Lung (tissue), 11 donors: ENCODE measurements at regions not wholly inside any gene's neighbourhood (a gene's known extent, or its start where the extent isn't known, plus 50 kb on each side); places are given as distances from the start of the nearest gene placed in this dataset.

Experiments used
- ATAC-seq: fragments of 200-7000 bp; cut with Tn5 transposase; one replicate; pipeline ENCODE4 v1.9.1; 2020; ENCODE audit warnings: moderate number of reproducible peaks; ENCODE audit not compliant: insufficient read depth, low FRiP score
- DNase-seq, 3 donors: peaks; one replicate each; pipeline ENCODE4 v3.0.0-alpha.2; 2013 to 2017
- H3K27ac ChIP-seq, 2 donors: one replicate each; pipeline ENCODE4 v1.5.1; 2013; ENCODE audit warnings: mild to moderate bottlenecking in 2 of 2, moderate library complexity in 2 of 2, control low read depth in 1 of 2, inconsistent platforms in 1 of 2, low read depth in 1 of 2, low read length in 1 of 2
- H3K27me3 ChIP-seq, 3 donors: one replicate each; pipeline ENCODE4 v1.5.1; 2013; ENCODE audit warnings: low read length in 2 of 3; ENCODE audit not compliant: control insufficient read depth in 3 of 3, insufficient read depth in 3 of 3
- H3K36me3 ChIP-seq, 4 donors: one replicate each; pipeline ENCODE4 v1.5.1; 2013; ENCODE audit warnings: low read length in 4 of 4, mild to moderate bottlenecking in 1 of 4, moderate library complexity in 1 of 4; ENCODE audit not compliant: control insufficient read depth in 4 of 4, insufficient read depth in 4 of 4
- H3K4me1 ChIP-seq, 5 donors: one replicate each; pipeline ENCODE4 v1.5.1; 2013; ENCODE audit warnings: low read length in 5 of 5, mild to moderate bottlenecking in 2 of 5, moderate library complexity in 1 of 5; ENCODE audit not compliant: control insufficient read depth in 5 of 5, insufficient read depth in 5 of 5
- H3K4me3 ChIP-seq: one replicate; pipeline ENCODE4 v1.5.1; 2013; ENCODE audit warnings: mild to moderate bottlenecking, control low read depth, moderate library complexity
- H3K9ac ChIP-seq, 2 donors: one replicate each; pipeline ENCODE4 v1.5.1; 2013; ENCODE audit warnings: low read length in 2 of 2, control low read depth in 1 of 2; ENCODE audit not compliant: insufficient read depth in 1 of 2
- H3K9me3 ChIP-seq, 4 donors: one replicate each; pipeline ENCODE4 v1.5.1; 2013; ENCODE audit warnings: low read length in 3 of 4, mild to moderate bottlenecking in 1 of 4, moderate library complexity in 1 of 4; ENCODE audit not compliant: control insufficient read depth in 4 of 4, insufficient read depth in 3 of 4
- WGBS, 2 donors: extraction: QIAGEN DNeasy Blood & Tissue Kit; methylation state at CpG; one replicate each; pipeline ENCODE4 v1.1.7; 2013; 5-methylcytosine and 5-hydroxymethylcytosine counted together
- TF ChIP-seq, protein P1 (sequence below): IDR thresholded peaks from 2 replicates; pipeline ENCODE4 v1.5.1; 2012; ENCODE audit warnings: mild to moderate bottlenecking; ENCODE audit errors: control extremely low read depth, extremely low read depth
- donor health status: control.
- donor health status: control.
- donor health status: Bipolar disorder and iron deficiency.
- donor health status: healthy.
- donor health status: DM: yes; HTN: yes; CAD: no.

DNA sequence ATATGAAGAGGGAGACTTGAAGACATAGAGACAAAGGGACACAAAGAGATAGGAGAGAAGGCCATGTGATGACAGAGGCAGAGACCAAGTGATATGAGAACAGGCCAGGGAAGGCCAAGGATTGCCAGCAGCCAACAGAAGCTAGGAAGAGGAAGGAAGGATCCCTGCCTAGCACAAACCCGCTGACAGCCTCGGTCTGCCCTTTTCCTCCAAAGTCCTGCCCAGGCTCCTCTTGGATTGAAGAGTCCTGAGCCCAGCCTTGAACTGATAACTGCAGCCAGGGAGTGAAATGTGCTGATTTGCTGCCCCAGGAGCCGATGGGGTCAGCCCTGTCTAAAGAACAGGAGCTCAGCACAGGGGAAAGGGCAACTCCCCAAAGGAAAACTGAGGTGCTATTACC, 76.6 kb downstream of the MCFD2 start:
- Histone ChIP-seq H3K4me1 (no peaks in the 10 kb centered on the region), H3K9me3 (no peaks in the 10 kb centered on the region), H3K4me3 (no peak overlapping the region), H3K27ac (no peak overlapping the region), H3K36me3 (no peaks in the 10 kb centered on the region), H3K27me3 (no peaks in the 10 kb centered on the region), H3K9ac (no peak overlapping the region)
- ATAC-seq (no peak), DNase-seq (no peak)
- WGBS, 2 donors = 55 to 70% methylated on average over 3 of the region's 3 CpGs
- TF ChIP-seq, protein P1, sequence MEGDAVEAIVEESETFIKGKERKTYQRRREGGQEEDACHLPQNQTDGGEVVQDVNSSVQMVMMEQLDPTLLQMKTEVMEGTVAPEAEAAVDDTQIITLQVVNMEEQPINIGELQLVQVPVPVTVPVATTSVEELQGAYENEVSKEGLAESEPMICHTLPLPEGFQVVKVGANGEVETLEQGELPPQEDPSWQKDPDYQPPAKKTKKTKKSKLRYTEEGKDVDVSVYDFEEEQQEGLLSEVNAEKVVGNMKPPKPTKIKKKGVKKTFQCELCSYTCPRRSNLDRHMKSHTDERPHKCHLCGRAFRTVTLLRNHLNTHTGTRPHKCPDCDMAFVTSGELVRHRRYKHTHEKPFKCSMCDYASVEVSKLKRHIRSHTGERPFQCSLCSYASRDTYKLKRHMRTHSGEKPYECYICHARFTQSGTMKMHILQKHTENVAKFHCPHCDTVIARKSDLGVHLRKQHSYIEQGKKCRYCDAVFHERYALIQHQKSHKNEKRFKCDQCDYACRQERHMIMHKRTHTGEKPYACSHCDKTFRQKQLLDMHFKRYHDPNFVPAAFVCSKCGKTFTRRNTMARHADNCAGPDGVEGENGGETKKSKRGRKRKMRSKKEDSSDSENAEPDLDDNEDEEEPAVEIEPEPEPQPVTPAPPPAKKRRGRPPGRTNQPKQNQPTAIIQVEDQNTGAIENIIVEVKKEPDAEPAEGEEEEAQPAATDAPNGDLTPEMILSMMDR = no peak

DNA sequence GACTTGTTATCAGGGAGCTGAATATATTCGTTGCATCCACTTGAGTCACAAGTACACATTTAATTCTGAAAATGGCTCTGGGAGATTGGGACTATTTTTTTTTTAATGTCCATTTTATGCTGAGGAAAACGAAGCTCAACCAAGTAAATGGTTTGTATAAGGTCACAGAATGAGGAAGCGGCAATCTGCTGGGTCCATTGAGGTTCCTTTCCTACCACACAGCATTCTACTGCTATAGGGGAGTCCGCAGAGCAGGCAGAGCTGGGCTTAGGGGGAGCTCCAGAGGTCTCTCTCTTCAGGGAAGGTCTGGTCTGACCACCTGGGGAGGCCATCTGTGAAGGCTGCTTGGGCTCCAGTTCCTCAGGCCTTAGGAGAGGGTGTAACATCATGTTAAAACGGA, 77.9 kb downstream of the MCFD2 start:
- Histone ChIP-seq H3K27me3 (no peaks in the 10 kb centered on the region), H3K9ac (no peak overlapping the region), H3K4me1 (no peaks in the 10 kb centered on the region), H3K9me3 (no peaks in the 10 kb centered on the region), H3K4me3 (no peak overlapping the region), H3K27ac (no peak overlapping the region), H3K36me3 (no peaks in the 10 kb centered on the region)
- ATAC-seq (no peak), DNase-seq (no peak)
- WGBS, 2 donors = 74 to 89% methylated on average over 5 of the region's 5 CpGs
- TF ChIP-seq, protein P1 = no peak

DNA sequence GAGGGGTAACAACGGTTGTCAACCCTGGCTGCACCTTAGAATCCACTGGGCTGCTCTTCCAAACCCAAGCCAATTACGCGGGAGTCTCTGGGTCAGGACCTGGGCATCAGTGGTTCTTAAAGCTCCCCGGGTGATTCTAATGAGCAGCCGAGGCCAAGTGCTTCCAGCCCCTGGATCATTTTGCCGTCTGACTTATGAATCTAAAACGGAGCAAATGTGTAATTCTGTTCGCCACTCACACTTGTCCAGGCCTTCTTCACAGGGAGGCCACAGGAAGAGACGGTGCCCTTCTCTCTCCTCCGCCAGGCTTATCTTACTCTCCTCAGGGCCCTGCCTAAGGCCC, 78.5 kb downstream of the MCFD2 start:
- Histone ChIP-seq H3K4me1 (peaks cover 0 to under 1% (median 0%) of the 10 kb centered on the region in 5 donors), H3K27me3 (no peaks in the 10 kb centered on the region), H3K9me3 (no peaks in the 10 kb centered on the region), H3K27ac (no peak overlapping the region), H3K9ac (no peak overlapping the region), H3K36me3 (no peaks in the 10 kb centered on the region), H3K4me3 (no peak overlapping the region)
- ATAC-seq (no peak), DNase-seq (no peak)
- TF ChIP-seq, protein P1 = no peak
- WGBS, 2 donors = 95 to 97% methylated on average over 10 of the region's 10 CpGs
